B cell (primary cell): ENCODE measurements at regions not wholly inside any gene's neighbourhood (a gene's known extent, or its start where the extent isn't known, plus 50 kb on each side); places are given as distances from the start of the nearest gene placed in this dataset.

Source experiments
- ATAC-seq: fragments of 200-7000 bp; cut with Tn5 transposase; one replicate; pipeline ENCODE4 v1.10.0; 2021; ENCODE audit warnings: low read depth, mild to moderate bottlenecking, moderate number of reproducible peaks, moderate library complexity
- CTCF ChIA-PET: fragments of 350-600 bp; sonication (Branson Sonifier 250); formaldehyde crosslinking; loops from one replicate; lab custom pipeline; 2021; ENCODE audit warnings: antibody characterized with exemption, inconsistent platforms; lab: Charles Lee
- POLR2A ChIA-PET: fragments of 350-600 bp; sonication (Branson Sonifier 250); formaldehyde crosslinking; loops from one replicate; lab custom pipeline; 2021; ENCODE audit warnings: antibody characterized with exemption; lab: Charles Lee
- DNase-seq: peaks from one replicate; pipeline ENCODE4 v3.0.0; 2013
- H2AFZ ChIP-seq: 2 replicates; pipeline ENCODE4 v1.6.1; 2012; ENCODE audit warnings: mild to moderate bottlenecking, low read depth, low read length; ENCODE audit not compliant: insufficient read depth, poor library complexity, severe bottlenecking
- H3K27ac ChIP-seq, 2 donors: 1 replicate in 1 of 2; 2 replicates in 1 of 2; pipeline ENCODE4 v1.5.1; 2012 to 2013; ENCODE audit warnings: low read length in 2 of 2, mild to moderate bottlenecking in 2 of 2, moderate library complexity in 1 of 2
- H3K27me3 ChIP-seq, 4 experiments: fragments of 200-600 bp in 1 of 4; sonication (generic) in 1 of 4; replicated peaks in 1 of 4; 1 replicate in 2 of 4; 2 replicates in 2 of 4; pipeline versions ENCODE4 v1.6.1 to v1.7.0; 2013 to 2016; ENCODE audit warnings: low read length in 3 of 4, mild to moderate bottlenecking in 2 of 4, mixed read lengths in 1 of 4, moderate library complexity in 1 of 4; ENCODE audit not compliant: insufficient read depth in 4 of 4, control insufficient read depth in 3 of 4; ENCODE audit errors: control extremely low read depth in 1 of 4
- H3K36me3 ChIP-seq, 2 experiments: replicated peaks in 1 of 2; 1 replicate in 1 of 2; 2 replicates in 1 of 2; pipeline versions ENCODE4 v1.6.1 to v1.7.1; 2013; ENCODE audit warnings: low read length in 1 of 2; ENCODE audit not compliant: insufficient read depth in 2 of 2, control insufficient read depth in 1 of 2; ENCODE audit errors: control extremely low read depth in 1 of 2, extremely low read depth in 1 of 2
- H3K4me1 ChIP-seq, 2 donors: fragments of 200-600 bp in 1 of 2; sonication (generic) in 1 of 2; 1 replicate in 1 of 2; 2 replicates in 1 of 2; pipeline versions ENCODE4 v1.5.1 to v1.6.1; 2013 to 2017; ENCODE audit warnings: low read length in 2 of 2; ENCODE audit not compliant: control insufficient read depth in 2 of 2, insufficient read depth in 2 of 2
- H3K4me2 ChIP-seq: replicated peaks from 2 replicates; pipeline ENCODE3; 2012; ENCODE audit warnings: mild to moderate bottlenecking, low read depth, low read length; ENCODE audit not compliant: poor library complexity, severe bottlenecking
- H3K4me3 ChIP-seq, 5 experiments: fragments of 200-600 bp in 1 of 5; sonication (generic) in 1 of 5; 1 replicate in 3 of 5; 2 replicates in 2 of 5; pipeline versions ENCODE4 v1.5.1 to v1.7.0; 2011 to 2016; ENCODE audit warnings: low read length in 4 of 5, mild to moderate bottlenecking in 4 of 5, low read depth in 2 of 5, control low read depth in 1 of 5, moderate library complexity in 1 of 5; ENCODE audit not compliant: insufficient read depth in 1 of 5; ENCODE audit errors: control extremely low read depth in 1 of 5, extremely low read depth in 1 of 5
- H3K79me2 ChIP-seq: fragments of 200-600 bp; sonication (generic); one replicate; pipeline ENCODE4 v1.6.0; 2016; ENCODE audit warnings: low read length; ENCODE audit not compliant: control insufficient read depth, insufficient read depth
- H3K9ac ChIP-seq: fragments of 200-600 bp; sonication (generic); 2 replicates; pipeline ENCODE4 v1.6.1; 2017; ENCODE audit warnings: mild to moderate bottlenecking, low read length, moderate library complexity
- H3K9me3 ChIP-seq, 3 donors: one replicate each; pipeline versions ENCODE4 v1.6.1 to v1.7.1; 2013; ENCODE audit warnings: low read length in 2 of 3; ENCODE audit not compliant: control insufficient read depth in 2 of 3, insufficient read depth in 1 of 3; ENCODE audit errors: control extremely low read depth in 1 of 3
- H4K20me1 ChIP-seq: 2 replicates; pipeline ENCODE4 v1.6.0; 2012; ENCODE audit warnings: mild to moderate bottlenecking, low read length; ENCODE audit not compliant: insufficient read depth, control insufficient read depth, poor library complexity, severe bottlenecking
- H3K27ac Mint-ChIP-seq: one replicate; pipeline ENCODE4 v1.8.0; 2021; ENCODE audit warnings: mixed read lengths
- H3K27me3 Mint-ChIP-seq: one replicate; pipeline ENCODE4 v1.8.0; 2021; ENCODE audit warnings: mixed read lengths
- H3K4me1 Mint-ChIP-seq: one replicate; pipeline ENCODE4 v1.8.0; 2021; ENCODE audit warnings: mixed read lengths
- H3K4me3 Mint-ChIP-seq: one replicate; pipeline ENCODE4 v1.8.0; 2021; ENCODE audit warnings: mixed read lengths
- H3K9me3 Mint-ChIP-seq: one replicate; pipeline ENCODE4 v1.8.0; 2022; ENCODE audit warnings: mixed read lengths; ENCODE audit not compliant: insufficient read depth
- CTCF ChIP-seq: fragments of 200-600 bp; IDR thresholded peaks from one replicate; pipeline ENCODE4 v1.8.0; 2022; ENCODE audit warnings: antibody characterized with exemption, mild to moderate bottlenecking
- EZH2 ChIP-seq: IDR thresholded peaks from 2 replicates; pipeline ENCODE4 v1.6.1; 2012; ENCODE audit warnings: borderline replicate concordance, low read depth, mild to moderate bottlenecking, moderate library complexity, low read length; ENCODE audit not compliant: insufficient read depth, poor library complexity, severe bottlenecking
- WGBS: methylation state at CpG from one replicate; pipeline ENCODE4 v1.1.5; 2013; ENCODE audit warnings: missing lambda C conversion rate; ENCODE audit not compliant: insufficient coverage; 5-methylcytosine and 5-hydroxymethylcytosine counted together
- intact Hi-C: fragments of 100-400 bp; cut with micrococcal nuclease; formaldehyde crosslinking; loops from one replicate; pipeline ENCODE4 v1.10.0; 2022

GRCh38 chr11:87971354-87971753 is 203.9 kb downstream of the RAB38 start:
- Histone ChIP-seq H2AFZ (no peak overlapping the region), H3K27me3 (no peaks in the 10 kb centered on the region), H3K9me3 (no peaks in the 10 kb centered on the region), H4K20me1 (no peaks in the 10 kb centered on the region), H3K4me2 (no peak overlapping the region), H3K4me3 (no peak overlapping the region), H3K79me2 (no peaks in the 10 kb centered on the region), H3K4me1 (no peaks in the 10 kb centered on the region), H3K9ac (no peak overlapping the region), H3K36me3 (no peaks in the 10 kb centered on the region), H3K27ac (no peak overlapping the region)
- WGBS: no CpG with 5 or more reads among the region's 2 CpGs
- no peak overlapping the region for H3K4me3 Mint-ChIP-seq
- H3K9me3 Mint-ChIP-seq: no peaks in the 10 kb centered on the region
- CTCF ChIA-PET: no interaction called here
- no peaks in the 10 kb centered on the region for H3K4me1 Mint-ChIP-seq
- H3K27ac Mint-ChIP-seq: no peak overlapping the region
- H3K27me3 Mint-ChIP-seq: no peaks in the 10 kb centered on the region
- POLR2A ChIA-PET: no interaction called here
- intact Hi-C loops: no loop called here
- no peak for DNase-seq
- TF ChIP-seq CTCF (no peak), EZH2 (no peak)
- ATAC-seq: no peak

GRCh38 chr11:87970762-87971161 is 204.5 kb downstream of the RAB38 start:
- intact Hi-C loops: no loop called here
- H3K27ac ChIP-seq: no peak overlapping the region
- no peaks in the 10 kb centered on the region for H3K9me3 Mint-ChIP-seq
- ATAC-seq (no peak), DNase-seq (no peak)
- no peaks in the 10 kb centered on the region for H3K27me3 Mint-ChIP-seq
- H3K27me3 ChIP-seq: no peaks in the 10 kb centered on the region
- ChIA-PET CTCF (no interaction called here), POLR2A (no interaction called here)
- H3K4me1 ChIP-seq: no peaks in the 10 kb centered on the region
- H3K4me1 Mint-ChIP-seq: no peaks in the 10 kb centered on the region
- no peak overlapping the region for H3K27ac Mint-ChIP-seq
- no peaks in the 10 kb centered on the region for H3K36me3 ChIP-seq
- TF ChIP-seq EZH2 (no peak), CTCF (no peak)
- H3K9me3 ChIP-seq: no peaks in the 10 kb centered on the region
- WGBS: 100% methylated on average over 3 of the region's 4 CpGs
- no peaks in the 10 kb centered on the region for H3K79me2 ChIP-seq
- H2AFZ ChIP-seq: no peak overlapping the region
- H3K4me2 ChIP-seq: no peak overlapping the region
- H3K9ac ChIP-seq: no peak overlapping the region
- H3K4me3 ChIP-seq: no peak overlapping the region
- H4K20me1 ChIP-seq: no peaks in the 10 kb centered on the region
- H3K4me3 Mint-ChIP-seq: no peak overlapping the region
